ENCODE measurements at regions not wholly inside any gene's neighbourhood (a gene's known extent, or its start where the extent isn't known, plus 50 kb on each side); places are given as distances from the start of the nearest gene placed in this dataset.

- no peak for DNase-seq
- no peak overlapping the region for H3K27ac Mint-ChIP-seq
- no peaks in the 10 kb centered on the region for H3K4me1 Mint-ChIP-seq
- H3K36me3 Mint-ChIP-seq, result no peaks in the 10 kb centered on the region
- CTCF ChIA-PET, result no interaction called here
- H3K9me3 Mint-ChIP-seq, result no peaks in the 10 kb centered on the region
- no peak overlapping the region for H3K4me3 Mint-ChIP-seq
- H3K27me3 Mint-ChIP-seq, result peaks cover 3% of the 10 kb centered on the region
Measured at GRCh38 chr1:58264462-58264861, 282.1 kb downstream of the OMA1 start.

DNA sequence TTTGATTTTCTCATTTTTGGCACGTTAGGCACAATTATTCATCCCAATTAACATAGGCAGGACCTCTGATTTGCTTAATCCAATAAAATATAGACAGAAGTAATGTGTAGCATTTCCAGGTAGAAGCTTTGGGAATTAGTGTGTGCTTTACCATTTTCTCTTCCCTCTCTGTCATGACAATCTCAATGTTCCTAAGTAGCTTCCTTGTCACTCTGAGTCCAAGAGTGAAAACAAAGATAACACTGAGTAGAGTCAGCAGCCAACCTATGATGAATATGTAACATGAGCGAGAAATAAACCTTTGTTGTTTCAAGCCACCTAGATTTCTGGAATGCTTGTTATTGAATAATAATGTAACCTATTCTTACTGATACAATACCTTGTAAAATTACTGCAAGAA is 283.8 kb downstream of the OMA1 start:
- Mint-ChIP-seq H3K27ac (no peak overlapping the region), H3K9me3 (no peaks in the 10 kb centered on the region), H3K4me3 (no peak overlapping the region), H3K36me3 (no peaks in the 10 kb centered on the region), H3K4me1 (no peaks in the 10 kb centered on the region), H3K27me3 (peaks cover 3% of the 10 kb centered on the region)
- no peak for DNase-seq
- CTCF ChIA-PET, result no interaction called here

- Mint-ChIP-seq H3K27me3 (no peaks in the 10 kb centered on the region), H3K27ac (no peak overlapping the region), H3K4me3 (no peak overlapping the region), H3K9me3 (no peaks in the 10 kb centered on the region), H3K4me1 (no peaks in the 10 kb centered on the region), H3K36me3 (no peaks in the 10 kb centered on the region)
- CTCF ChIA-PET, result no interaction called here
- DNase-seq, result no peak
Measured at GRCh38 chr1:58258082-58258481, 288.4 kb downstream of the OMA1 start.

GRCh38 chr1:58257003-58257402 is 289.5 kb downstream of the OMA1 start:
- H3K4me1 Mint-ChIP-seq, result no peaks in the 10 kb centered on the region
- H3K27ac Mint-ChIP-seq, result no peak overlapping the region
- H3K27me3 Mint-ChIP-seq, result peaks cover 2% of the 10 kb centered on the region
- no peak overlapping the region for H3K4me3 Mint-ChIP-seq
- CTCF ChIA-PET, result no interaction called here
- DNase-seq, result no peak
- no peaks in the 10 kb centered on the region for H3K36me3 Mint-ChIP-seq
- H3K9me3 Mint-ChIP-seq, result no peaks in the 10 kb centered on the region

- Mint-ChIP-seq H3K4me1 (no peaks in the 10 kb centered on the region), H3K9me3 (no peaks in the 10 kb centered on the region), H3K27me3 (peaks cover 5% of the 10 kb centered on the region), H3K36me3 (no peaks in the 10 kb centered on the region), H3K4me3 (no peak overlapping the region), H3K27ac (no peak overlapping the region)
- CTCF ChIA-PET, result no interaction called here
- no peak for DNase-seq
Measured at GRCh38 chr1:58256546-58256945, 290.0 kb downstream of the OMA1 start.

DNA sequence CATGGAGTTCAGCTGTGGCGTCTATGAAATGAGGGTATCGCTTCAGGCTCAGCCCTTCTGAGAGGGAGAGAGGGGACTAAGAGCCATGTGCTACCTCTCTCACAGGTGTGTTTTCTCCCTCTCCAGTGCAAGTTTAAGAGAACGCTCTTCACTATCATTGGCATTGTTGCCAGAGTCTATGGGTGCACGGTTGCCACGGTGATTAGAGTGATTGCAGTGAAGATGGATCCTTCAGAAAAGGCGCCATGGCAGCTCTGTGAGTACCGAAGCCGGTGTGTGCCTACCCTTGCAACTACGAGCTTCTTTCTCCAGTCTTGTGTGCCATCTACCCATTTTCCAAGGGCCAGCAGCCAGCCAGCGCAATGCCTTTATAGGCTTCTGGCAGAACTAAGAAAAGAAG is 290.5 kb downstream of the OMA1 start:
- Mint-ChIP-seq H3K27me3 (peaks cover 10% of the 10 kb centered on the region), H3K9me3 (no peaks in the 10 kb centered on the region)
- no peak for DNase-seq

GRCh38 chr1:58255192-58255591 is 291.3 kb downstream of the OMA1 start:
- Mint-ChIP-seq H3K27ac (no peak overlapping the region), H3K4me3 (no peak overlapping the region), H3K9me3 (no peaks in the 10 kb centered on the region), H3K4me1 (peaks cover under 1% of the 10 kb centered on the region), H3K36me3 (no peaks in the 10 kb centered on the region), H3K27me3 (peaks cover 18% of the 10 kb centered on the region)
- DNase-seq, result no peak
- CTCF ChIA-PET, result no interaction called here

More for the DNA sequence above, 290.5 kb downstream of the OMA1 start:
- Mint-ChIP-seq H3K27ac (no peak overlapping the region), H3K4me3 (no peak overlapping the region), H3K36me3 (no peaks in the 10 kb centered on the region), H3K4me1 (no peaks in the 10 kb centered on the region)
- CTCF ChIA-PET, result no interaction called here

DNA sequence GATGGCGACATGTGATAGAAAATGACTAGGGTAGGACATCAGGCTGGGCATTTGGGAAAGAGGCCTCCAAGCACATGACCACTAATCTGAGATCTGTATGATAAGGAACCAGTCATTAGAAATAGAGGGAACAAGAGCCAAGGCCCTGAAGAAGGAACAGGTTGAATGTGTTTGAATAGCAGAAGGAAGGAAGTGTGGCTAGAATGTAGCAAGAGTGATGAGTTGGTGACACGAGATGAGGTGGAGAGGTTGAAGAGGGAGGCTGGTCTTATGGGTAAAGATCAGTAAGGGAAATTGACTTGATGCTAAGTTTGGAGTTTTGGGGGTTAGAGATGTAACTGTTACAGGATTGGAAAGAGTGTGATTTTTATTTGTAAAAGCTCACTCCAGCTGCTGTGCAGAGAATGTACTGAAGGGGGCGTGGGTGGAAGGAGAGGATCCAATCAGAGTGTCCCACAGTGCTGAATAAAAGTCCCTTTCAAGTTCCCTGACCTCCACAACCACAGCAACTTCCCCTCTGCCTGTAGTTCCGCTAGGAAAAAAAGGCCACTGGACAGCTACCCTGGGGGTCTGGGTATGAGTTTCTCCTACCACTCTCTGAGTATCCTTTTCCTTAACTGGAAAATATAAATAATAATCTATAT is 295.0 kb downstream of the OMA1 start:
- Mint-ChIP-seq H3K27me3 (peaks cover 54% of the 10 kb centered on the region), H3K9me3 (no peaks in the 10 kb centered on the region), H3K36me3 (no peaks in the 10 kb centered on the region), H3K4me1 (peaks cover 8% of the 10 kb centered on the region), H3K27ac (no peak overlapping the region), H3K4me3 (no peak overlapping the region)
- CTCF ChIA-PET, result interaction anchor here (0.8 kb wide), 1 partner anchor 179 kb away, joined by 3 read pairs; no protein-coding TSS in a partner anchor
- no peak for DNase-seq

DNA sequence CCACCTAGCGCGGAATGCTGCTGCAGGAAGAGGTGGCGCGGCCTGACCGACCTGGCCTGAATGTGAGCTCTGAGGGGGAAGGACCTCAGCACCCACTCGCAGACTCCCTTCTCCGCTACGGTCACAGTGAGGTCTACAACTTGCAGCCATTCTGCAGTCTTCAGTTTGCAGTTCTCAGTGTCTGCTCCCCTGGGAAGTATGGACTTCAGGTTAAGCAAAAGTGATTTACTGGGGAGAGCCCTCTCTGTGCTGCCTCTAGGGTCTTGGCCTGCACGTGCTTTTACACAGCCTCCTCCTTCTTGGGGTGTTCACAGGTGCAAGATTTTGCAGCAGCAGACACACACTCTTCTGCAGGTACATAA is 296.0 kb downstream of the OMA1 start:
- no peak for DNase-seq
- Mint-ChIP-seq H3K36me3 (no peaks in the 10 kb centered on the region), H3K4me1 (peaks cover 8% of the 10 kb centered on the region), H3K4me3 (no peak overlapping the region), H3K27ac (no peak overlapping the region), H3K9me3 (no peaks in the 10 kb centered on the region), H3K27me3 (peaks cover 57% of the 10 kb centered on the region)
- CTCF ChIA-PET, result interaction anchor here (0.8 kb wide), 1 partner anchor 180 kb away, joined by 3 read pairs; no protein-coding TSS in a partner anchor

DNA sequence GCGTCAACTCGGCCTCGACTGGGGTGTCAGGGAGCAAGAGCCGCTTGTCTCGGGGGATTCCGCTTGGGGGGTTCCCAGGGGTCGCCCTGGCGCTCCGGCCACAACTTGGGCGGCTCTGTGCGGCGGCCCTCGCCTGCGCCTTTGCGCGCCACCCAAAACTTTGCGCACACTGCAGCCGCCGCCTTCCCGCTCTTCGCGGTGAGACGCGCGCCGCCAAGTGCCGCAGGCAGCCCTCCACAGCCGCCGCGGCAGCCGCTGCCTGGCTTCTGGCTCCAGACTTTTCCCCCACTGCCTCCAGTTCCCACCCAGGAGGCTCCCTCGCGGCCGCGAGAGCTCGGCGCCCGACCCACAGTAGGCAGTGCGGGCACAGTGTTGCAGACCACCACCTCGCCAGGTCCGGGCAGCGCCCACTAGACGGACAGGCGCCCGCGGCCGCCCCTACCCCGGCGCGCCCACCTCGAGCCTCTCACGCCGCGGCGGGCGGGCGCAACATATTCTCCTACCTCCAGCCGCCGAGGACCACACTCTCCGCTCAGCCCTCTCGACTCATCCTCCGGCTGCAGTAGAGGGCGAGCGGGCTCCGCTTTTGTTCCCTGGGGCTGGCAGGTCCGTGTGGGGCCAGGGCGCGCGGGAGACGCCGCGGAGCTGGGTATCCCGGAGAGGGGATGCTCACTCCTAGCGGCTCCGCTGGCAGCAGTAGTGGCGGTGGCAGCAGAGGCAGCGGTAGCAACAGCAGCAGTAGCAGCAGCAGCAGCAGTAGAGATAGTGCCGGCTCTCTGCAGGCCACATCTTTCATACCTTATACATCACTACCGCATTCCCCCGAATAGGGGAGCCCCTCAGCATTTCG is 296.6 kb downstream of the OMA1 start:
- Mint-ChIP-seq H3K4me3 (peak overlapping the region; percentile 16), H3K36me3 (no peaks in the 10 kb centered on the region), H3K9me3 (no peaks in the 10 kb centered on the region), H3K27me3 (peaks cover 57% of the 10 kb centered on the region), H3K4me1 (peaks cover 8% of the 10 kb centered on the region), H3K27ac (no peak overlapping the region)
- CTCF ChIA-PET, result no interaction called here
- DNase-seq, result peak; percentile 22

DNA sequence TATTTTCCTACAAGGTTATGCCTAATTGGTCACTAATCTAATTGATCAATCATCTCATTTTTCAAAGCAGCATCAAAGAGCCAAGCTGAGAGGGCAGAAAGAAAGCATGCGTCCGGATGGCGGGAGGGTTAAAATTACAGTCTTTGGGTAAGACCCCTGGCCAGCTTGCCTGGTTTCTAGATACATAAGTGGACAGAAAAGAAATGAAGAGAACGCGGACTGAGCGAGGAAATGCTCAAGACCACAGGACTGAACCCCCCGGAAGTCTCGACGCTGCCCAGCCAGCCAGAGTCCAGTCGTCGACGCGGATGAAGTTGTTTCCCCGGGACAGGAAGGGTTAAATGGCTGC is 297.2 kb downstream of the OMA1 start:
- peaks cover 8% of the 10 kb centered on the region for H3K4me1 Mint-ChIP-seq
- CTCF ChIA-PET, result no interaction called here
- DNase-seq, result no peak
- no peaks in the 10 kb centered on the region for H3K9me3 Mint-ChIP-seq
- H3K4me3 Mint-ChIP-seq, result peak overlapping the region; percentile 25
- H3K27ac Mint-ChIP-seq, result no peak overlapping the region
- no peaks in the 10 kb centered on the region for H3K36me3 Mint-ChIP-seq
- peaks cover 57% of the 10 kb centered on the region for H3K27me3 Mint-ChIP-seq

GRCh38 chr1:58248791-58249190 is 297.7 kb downstream of the OMA1 start:
- H3K27me3 Mint-ChIP-seq, result peaks cover 57% of the 10 kb centered on the region
- no peaks in the 10 kb centered on the region for H3K9me3 Mint-ChIP-seq
- H3K4me3 Mint-ChIP-seq, result no peak overlapping the region
- CTCF ChIA-PET, result no interaction called here
- H3K36me3 Mint-ChIP-seq, result no peaks in the 10 kb centered on the region
- H3K27ac Mint-ChIP-seq, result no peak overlapping the region
- H3K4me1 Mint-ChIP-seq, result peaks cover 8% of the 10 kb centered on the region
- no peak for DNase-seq

GRCh38 chr1:58248072-58248471 is 298.5 kb downstream of the OMA1 start:
- no peaks in the 10 kb centered on the region for H3K9me3 Mint-ChIP-seq
- no peak overlapping the region for H3K27ac Mint-ChIP-seq
- DNase-seq, result no peak
- peaks cover 8% of the 10 kb centered on the region for H3K4me1 Mint-ChIP-seq
- no peak overlapping the region for H3K4me3 Mint-ChIP-seq
- CTCF ChIA-PET, result no interaction called here
- peaks cover 57% of the 10 kb centered on the region for H3K27me3 Mint-ChIP-seq
- H3K36me3 Mint-ChIP-seq, result no peaks in the 10 kb centered on the region

DNA sequence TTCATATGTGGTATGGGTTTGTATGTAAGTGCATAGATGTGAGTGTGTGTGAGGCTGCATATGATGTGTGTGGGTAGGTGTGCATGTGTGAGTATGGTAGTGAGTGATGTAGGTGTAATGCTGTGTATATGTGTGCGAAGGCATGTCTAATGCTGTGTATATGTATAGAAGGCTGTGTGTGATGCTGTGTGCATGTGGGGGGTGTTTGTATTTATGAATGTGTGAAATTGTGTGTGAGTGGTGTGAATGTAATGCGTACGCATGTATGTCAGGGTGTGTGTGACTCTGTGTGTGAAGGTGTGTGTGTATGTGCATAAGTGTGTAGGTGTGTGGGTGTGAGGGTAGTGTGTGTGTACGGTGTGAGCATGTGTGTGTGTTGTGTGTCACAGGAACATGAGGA is 300.0 kb downstream of the OMA1 start:
- CTCF ChIA-PET, result no interaction called here
- H3K4me1 Mint-ChIP-seq, result peaks cover 8% of the 10 kb centered on the region
- H3K9me3 Mint-ChIP-seq, result no peaks in the 10 kb centered on the region
- no peak for DNase-seq
- no peak overlapping the region for H3K27ac Mint-ChIP-seq
- H3K27me3 Mint-ChIP-seq, result peaks cover 52% of the 10 kb centered on the region
- H3K36me3 Mint-ChIP-seq, result no peaks in the 10 kb centered on the region
- no peak overlapping the region for H3K4me3 Mint-ChIP-seq

DNA sequence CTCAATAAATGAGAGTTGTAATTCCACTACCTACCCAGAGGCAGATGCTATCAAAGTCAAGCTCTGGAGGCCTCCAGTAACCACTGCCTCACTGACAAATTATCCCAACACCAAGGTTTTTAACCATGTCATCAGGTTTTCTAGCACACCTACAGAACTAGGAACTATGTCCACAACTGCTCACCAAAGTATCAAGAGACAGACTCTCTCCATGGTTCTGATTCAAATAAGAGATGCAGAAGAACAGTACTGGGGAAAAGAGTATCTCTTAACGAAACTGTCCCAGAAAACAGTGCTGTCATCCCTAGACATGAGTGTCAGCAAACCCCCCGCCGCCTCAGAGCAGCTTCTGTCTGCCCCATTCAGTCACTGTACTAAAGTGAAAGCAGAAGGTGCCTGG is 301.7 kb downstream of the OMA1 start:
- Mint-ChIP-seq H3K9me3 (no peaks in the 10 kb centered on the region), H3K4me1 (peaks cover 6% of the 10 kb centered on the region), H3K27me3 (peaks cover 36% of the 10 kb centered on the region), H3K36me3 (no peaks in the 10 kb centered on the region), H3K4me3 (no peak overlapping the region), H3K27ac (no peak overlapping the region)
- no peak for DNase-seq
- CTCF ChIA-PET, result no interaction called here
